Parathyroid adenoma (tissue), 2 donors: ENCODE measurements at regions not wholly inside any gene's neighbourhood (a gene's known extent, or its start where the extent isn't known, plus 50 kb on each side); places are given as distances from the start of the nearest gene placed in this dataset.

Experiments
- H2AFZ ChIP-seq: fragments of 300-600 bp; sonication (generic); one replicate; pipeline ENCODE4 v1.7.0; 2017; ENCODE audit warnings: antibody characterized with exemption, mild to moderate bottlenecking
- H3K27ac ChIP-seq: fragments of 300-600 bp; sonication (generic); one replicate; pipeline ENCODE4 v1.7.0; 2017
- H3K27me3 ChIP-seq: fragments of 300-600 bp; sonication (generic); one replicate; pipeline ENCODE4 v1.7.0; 2017; ENCODE audit warnings: low read length; ENCODE audit not compliant: control insufficient read depth, insufficient read depth
- H3K36me3 ChIP-seq: fragments of 300-600 bp; sonication (generic); one replicate; pipeline ENCODE4 v1.7.0; 2017; ENCODE audit warnings: low read length; ENCODE audit not compliant: control insufficient read depth, insufficient read depth
- H3K4me1 ChIP-seq: fragments of 300-600 bp; sonication (generic); one replicate; pipeline ENCODE4 v1.7.0; 2017; ENCODE audit warnings: control low read depth
- H3K4me2 ChIP-seq: fragments of 300-600 bp; sonication (generic); one replicate; pipeline ENCODE4 v1.7.0; 2017; ENCODE audit warnings: low read length
- H3K4me3 ChIP-seq: fragments of 300-600 bp; sonication (generic); one replicate; pipeline ENCODE4 v1.7.0; 2017; ENCODE audit warnings: low read depth, low read length
- H3K79me2 ChIP-seq: fragments of 300-600 bp; sonication (generic); one replicate; pipeline ENCODE4 v1.7.0; 2017; ENCODE audit warnings: control low read depth
- H3K9ac ChIP-seq: fragments of 300-600 bp; sonication (generic); one replicate; pipeline ENCODE4 v1.7.0; 2017; ENCODE audit warnings: mild to moderate bottlenecking
- H3K9me3 ChIP-seq: fragments of 300-600 bp; sonication (generic); one replicate; pipeline ENCODE4 v1.7.0; 2017; ENCODE audit warnings: low read length; ENCODE audit not compliant: control insufficient read depth
- CTCF ChIP-seq: fragments of 300-600 bp; sonication (generic); IDR thresholded peaks from one replicate; pipeline ENCODE4 v1.7.0; 2017; ENCODE audit warnings: antibody characterized with exemption, mild to moderate bottlenecking
- donor health status: primary hyperparathyroidism.

DNA sequence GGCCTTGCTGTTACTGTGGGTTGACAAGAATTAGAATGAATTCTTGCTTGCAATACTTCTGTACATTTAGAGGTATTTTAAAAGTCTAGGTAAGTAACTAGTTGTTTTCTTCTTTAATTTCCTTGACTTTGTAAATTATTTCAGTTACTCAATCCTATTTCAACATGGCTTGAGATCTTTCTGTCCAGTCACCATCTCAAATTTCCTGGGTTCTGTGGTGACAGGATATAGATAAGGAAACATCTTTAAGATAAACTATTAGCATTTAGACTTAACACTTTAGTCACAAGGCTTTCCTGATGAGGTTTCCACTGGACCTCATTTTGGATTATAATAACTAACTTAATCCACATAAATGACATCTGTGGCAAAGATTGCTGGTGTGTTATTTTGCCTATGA, 195.9 kb upstream of the DPH6 start:
- Histone ChIP-seq H3K4me3 (no peak overlapping the region), H3K9me3 (no peaks in the 10 kb centered on the region), H3K9ac (no peak overlapping the region), H3K4me1 (peaks cover 4% of the 10 kb centered on the region), H3K27me3 (no peaks in the 10 kb centered on the region), H3K36me3 (no peaks in the 10 kb centered on the region), H2AFZ (no peak overlapping the region), H3K27ac (no peak overlapping the region), H3K79me2 (no peaks in the 10 kb centered on the region), H3K4me2 (no peak overlapping the region)
- no peak for TF ChIP-seq CTCF

DNA sequence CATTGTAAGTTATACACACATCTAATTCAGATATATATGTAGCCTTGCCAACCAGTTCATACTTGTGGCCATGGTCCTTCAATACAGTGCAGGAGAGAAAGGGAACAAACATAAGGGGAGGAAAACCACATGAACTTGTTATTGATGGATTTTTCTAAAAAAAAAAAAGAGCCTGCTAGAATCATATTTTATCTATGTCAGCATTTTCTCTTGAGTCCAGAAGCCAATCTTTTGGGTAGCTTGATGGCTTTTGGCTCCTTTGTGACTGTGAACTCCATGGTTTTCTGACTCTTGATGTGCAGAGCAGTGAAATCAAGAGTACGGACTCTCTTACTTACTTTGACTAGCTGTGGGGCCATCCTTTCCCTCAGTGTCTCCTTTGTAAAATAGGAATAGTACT, 197.4 kb upstream of the DPH6 start:
- Histone ChIP-seq H2AFZ (no peak overlapping the region), H3K4me2 (no peak overlapping the region), H3K27me3 (no peaks in the 10 kb centered on the region), H3K27ac (no peak overlapping the region), H3K36me3 (no peaks in the 10 kb centered on the region), H3K4me3 (no peak overlapping the region), H3K79me2 (no peaks in the 10 kb centered on the region), H3K9ac (no peak overlapping the region), H3K4me1 (peaks cover 4% of the 10 kb centered on the region), H3K9me3 (no peaks in the 10 kb centered on the region)
- TF ChIP-seq CTCF, result no peak

GRCh38 chr15:35746121-35746520, 200.2 kb upstream of the DPH6 start:
- H3K79me2 ChIP-seq, result no peaks in the 10 kb centered on the region
- H3K9ac ChIP-seq, result no peak overlapping the region
- H3K4me1 ChIP-seq, result peaks cover 3% of the 10 kb centered on the region
- no peaks in the 10 kb centered on the region for H3K9me3 ChIP-seq
- no peaks in the 10 kb centered on the region for H3K36me3 ChIP-seq
- no peak overlapping the region for H2AFZ ChIP-seq
- no peak for TF ChIP-seq CTCF
- H3K27ac ChIP-seq, result no peak overlapping the region
- no peak overlapping the region for H3K4me3 ChIP-seq
- H3K4me2 ChIP-seq, result no peak overlapping the region
- no peaks in the 10 kb centered on the region for H3K27me3 ChIP-seq

DNA sequence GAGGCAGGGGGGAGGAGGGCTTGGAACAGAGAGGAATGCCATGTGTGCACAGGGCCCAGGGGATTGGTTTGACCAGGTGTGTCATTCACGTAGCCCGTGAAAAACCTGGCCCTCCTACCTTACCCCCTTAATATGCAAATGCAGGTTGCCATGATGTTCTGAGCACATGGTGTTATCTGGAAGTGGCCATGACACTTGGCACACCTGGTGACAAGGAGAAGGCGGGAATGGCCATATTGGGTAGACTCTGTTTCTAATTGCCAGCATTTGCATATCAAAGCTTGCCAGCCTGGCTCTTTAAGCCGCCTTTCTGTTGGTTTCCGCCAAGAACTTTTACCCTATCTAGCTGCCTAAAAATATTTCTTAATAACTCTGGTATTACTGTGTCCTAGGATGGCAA, 202.1 kb upstream of the DPH6 start:
- H3K4me1 ChIP-seq, result no peaks in the 10 kb centered on the region
- no peak overlapping the region for H3K9ac ChIP-seq
- no peak overlapping the region for H3K4me2 ChIP-seq
- no peak overlapping the region for H3K27ac ChIP-seq
- H3K27me3 ChIP-seq, result no peaks in the 10 kb centered on the region
- no peak for TF ChIP-seq CTCF
- H3K79me2 ChIP-seq, result no peaks in the 10 kb centered on the region
- H2AFZ ChIP-seq, result no peak overlapping the region
- H3K9me3 ChIP-seq, result no peaks in the 10 kb centered on the region
- H3K4me3 ChIP-seq, result no peak overlapping the region
- H3K36me3 ChIP-seq, result no peaks in the 10 kb centered on the region

DNA sequence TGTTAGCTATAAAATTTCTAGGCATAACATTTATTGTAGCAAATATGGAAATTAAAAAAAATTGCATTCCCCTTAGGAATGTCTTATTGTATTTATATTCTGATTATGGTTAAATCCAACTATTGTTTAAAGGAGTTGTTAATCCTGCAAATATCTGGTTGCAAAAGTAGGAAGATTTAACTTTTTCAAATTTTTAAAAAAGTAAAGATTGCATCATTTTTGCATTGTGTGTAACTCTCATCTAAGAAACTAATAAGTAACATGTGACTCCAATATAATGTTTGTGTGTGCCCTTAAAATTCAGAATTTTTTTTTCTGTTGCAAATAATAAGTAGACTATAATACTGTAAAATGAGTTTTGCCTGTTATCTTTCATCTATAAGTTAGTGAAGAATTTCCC, 204.1 kb upstream of the DPH6 start:
- TF ChIP-seq CTCF, result no peak
- Histone ChIP-seq H3K9ac (no peak overlapping the region), H3K9me3 (no peaks in the 10 kb centered on the region)

More for the DNA sequence above, 204.1 kb upstream of the DPH6 start:
- Histone ChIP-seq H3K27me3 (no peaks in the 10 kb centered on the region), H3K79me2 (no peaks in the 10 kb centered on the region), H3K36me3 (no peaks in the 10 kb centered on the region), H3K4me2 (no peak overlapping the region), H3K4me3 (no peak overlapping the region), H3K27ac (no peak overlapping the region), H3K4me1 (no peaks in the 10 kb centered on the region), H2AFZ (no peak overlapping the region)
